GM19043 (cell line): ENCODE measurements at regions not wholly inside any gene's neighbourhood (a gene's known extent, or its start where the extent isn't known, plus 50 kb on each side); places are given as distances from the start of the nearest gene placed in this dataset.
A peak's percentile ranks its signal among the peaks of the same experiment; 100 is the strongest.

ENCODE experiments used
- ATAC-seq: cut with Tn5 transposase; IDR thresholded peaks from one replicate; pipeline ENCODE4 v1.9.1; 2021; ENCODE audit warnings: low read depth; ENCODE audit not compliant: unreplicated experiment

GRCh38 chr2:128731994-128732650, 413.5 kb upstream of the HS6ST1 start:
- ATAC-seq: no peak

GRCh38 chr2:128732976-128733431, 414.3 kb upstream of the HS6ST1 start:
- ATAC-seq: no peak

- no peak for ATAC-seq
Observed at GRCh38 chr2:128733450-128733849, 414.8 kb upstream of the HS6ST1 start.

- ATAC-seq: peak; percentile 48
Observed at GRCh38 chr2:128734521-128735295, 416.0 kb upstream of the HS6ST1 start.

GRCh38 chr2:128735296-128735960, 416.8 kb upstream of the HS6ST1 start:
- ATAC-seq: no peak

GRCh38 chr2:128736046-128736688, 417.5 kb upstream of the HS6ST1 start:
- peak; percentile 8 for ATAC-seq

GRCh38 chr2:128736689-128737545, 418.2 kb upstream of the HS6ST1 start:
- ATAC-seq: peak; percentile 44

GRCh38 chr2:128737546-128737826, 418.8 kb upstream of the HS6ST1 start:
- no peak for ATAC-seq

- ATAC-seq: no peak
Observed at GRCh38 chr2:128738446-128739110, 419.9 kb upstream of the HS6ST1 start.

GRCh38 chr2:128742467-128742866, 423.8 kb upstream of the HS6ST1 start:
- ATAC-seq: no peak

- ATAC-seq: no peak
Observed at GRCh38 chr2:128745946-128746345, 427.3 kb upstream of the HS6ST1 start.

GRCh38 chr2:128746356-128746755, 427.7 kb upstream of the HS6ST1 start:
- ATAC-seq: no peak

- ATAC-seq: no peak
Observed at GRCh38 chr2:128748336-128748735, 429.7 kb upstream of the HS6ST1 start.

GRCh38 chr2:128748835-128749605, 430.4 kb upstream of the HS6ST1 start:
- no peak for ATAC-seq

- ATAC-seq: no peak
Observed at GRCh38 chr2:128750328-128751165, 431.9 kb upstream of the HS6ST1 start.

- no peak for ATAC-seq
Observed at GRCh38 chr2:128751746-128752145, 433.1 kb upstream of the HS6ST1 start.

- no peak for ATAC-seq
Observed at GRCh38 chr2:128752691-128753263, 434.1 kb upstream of the HS6ST1 start.

GRCh38 chr2:128753321-128753720, 434.7 kb upstream of the HS6ST1 start:
- ATAC-seq: no peak
